Natural killer cell treated with Interleukin-12 subunit alpha and Interleukin-12 subunit beta and Interleukin-15 and Interleukin-18, amount 100 ng/mL, for 72 hours (primary cell): ENCODE measurements at regions not wholly inside any gene's neighbourhood (a gene's known extent, or its start where the extent isn't known, plus 50 kb on each side); places are given as distances from the start of the nearest gene placed in this dataset.

Source experiments
- ATAC-seq, 2 donors: fragments of 150-1000 bp; cut with Tn5 transposase in 1 of 2; sonication (Bioruptor Pico), chemical (Tn5 transposase) in 1 of 2; 2 replicates each; pipeline ENCODE4 v1.10.0; 2021
- DNase-seq: peaks from one replicate; pipeline ENCODE4 v3.0.0; 2022; ENCODE audit warnings: low spot score
- H3K27ac Mint-ChIP-seq, 2 donors: 1 replicate in 1 of 2; 2 replicates in 1 of 2; pipeline ENCODE4 v1.8.0; 2022; ENCODE audit warnings: mixed read lengths in 2 of 2, mild to moderate bottlenecking in 1 of 2, moderate library complexity in 1 of 2
- H3K27me3 Mint-ChIP-seq, 2 donors: 1 replicate in 1 of 2; 2 replicates in 1 of 2; pipeline ENCODE4 v1.8.0; 2022; ENCODE audit warnings: mixed read lengths in 2 of 2
- H3K36me3 Mint-ChIP-seq: one replicate; pipeline ENCODE4 v1.8.0; 2022; ENCODE audit warnings: mixed read lengths
- H3K4me1 Mint-ChIP-seq, 2 donors: 1 replicate in 1 of 2; 2 replicates in 1 of 2; pipeline ENCODE4 v1.8.0; 2022; ENCODE audit warnings: low read depth in 2 of 2, mixed read lengths in 2 of 2, mild to moderate bottlenecking in 1 of 2
- H3K4me3 Mint-ChIP-seq: one replicate; pipeline ENCODE4 v1.8.0; 2022; ENCODE audit warnings: mixed read lengths
- H3K9me3 Mint-ChIP-seq: 2 replicates; pipeline ENCODE4 v1.8.0; 2022; ENCODE audit warnings: mixed read lengths

GRCh38 chr2:6794448-6794847 is 71.3 kb downstream of the CMPK2 start:
- Mint-ChIP-seq H3K4me1 (no peaks in the 10 kb centered on the region), H3K36me3 (no peaks in the 10 kb centered on the region), H3K27me3 (peaks cover under 1 to 28% of the 10 kb centered on the region in 2 donors), H3K27ac (no peak overlapping the region), H3K9me3 (no peaks in the 10 kb centered on the region), H3K4me3 (no peak overlapping the region)
- DNase-seq (no peak), ATAC-seq (no peak)
